ENCODE measurements at regions not wholly inside any gene's neighbourhood (a gene's known extent, or its start where the extent isn't known, plus 50 kb on each side); places are given as distances from the start of the nearest gene placed in this dataset.
"Not testable (repeated sequence)": the region's sequence is repeated elsewhere in the genome, so short reads cannot be mapped to it uniquely, and the experiment has no call there.

- TF ChIP-seq CTCF (conservative IDR thresholded peaks at IDR 0.05; ENCODE audit: low read depth, low read length); EZH2 (IDR thresholded peaks at IDR 0.05; ENCODE audit: borderline replicate concordance, low read depth, low read length, poor library complexity, severe bottlenecking): not testable (repeated sequence)
Measured at GRCh38 chr5:112544558-112544957, 125.5 kb upstream of the EPB41L4A start.

All from A673 (cell line).